GM12864 (cell line): ENCODE measurements at regions not wholly inside any gene's neighbourhood (a gene's known extent, or its start where the extent isn't known, plus 50 kb on each side); places are given as distances from the start of the nearest gene placed in this dataset.

Source experiments
- DNase-seq: peaks from one replicate; pipeline ENCODE4 v3.0.0-alpha.2; 2011; ENCODE audit warnings: low read depth
- H3K4me3 ChIP-seq: 2 replicates; pipeline ENCODE4 v1.5.1; 2011; ENCODE audit warnings: mild to moderate bottlenecking, low read depth, low read length, control low read depth
- TF ChIP-seq, protein P1 (sequence below): IDR thresholded peaks from 2 replicates; pipeline ENCODE4 v1.5.1; 2011; ENCODE audit warnings: low read depth, mild to moderate bottlenecking, moderate library complexity, low read length, control low read depth, inconsistent platforms; ENCODE audit errors: missing control alignments

DNA sequence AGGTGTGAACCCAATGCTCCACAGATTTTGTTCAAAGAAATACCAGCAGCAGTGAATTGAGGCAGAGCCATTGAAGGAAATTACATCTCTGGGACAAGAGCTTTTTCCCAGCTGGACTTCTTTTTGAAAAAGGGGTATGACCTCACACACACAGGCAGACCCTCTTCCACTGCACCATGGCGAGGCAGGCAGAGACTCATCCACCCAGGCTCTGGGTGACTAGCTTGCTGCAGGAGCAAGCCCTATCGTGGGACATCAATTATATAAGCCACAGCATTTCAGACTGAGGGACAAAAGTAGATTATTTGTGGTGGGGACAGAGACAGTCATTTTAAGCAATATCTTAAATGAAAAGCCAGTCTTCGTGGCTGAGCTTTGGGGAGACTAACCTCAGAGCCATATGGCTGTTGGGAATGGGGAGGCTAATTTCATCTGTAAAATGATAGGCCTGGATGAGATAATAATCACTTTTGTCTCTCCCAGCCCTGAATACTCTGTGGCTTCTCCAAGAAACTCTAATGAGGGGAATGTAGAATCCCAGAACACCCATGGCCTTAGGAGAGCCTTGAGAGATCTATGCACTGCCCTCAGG, 113.1 kb upstream of the TNC start:
- TF ChIP-seq, protein P1, sequence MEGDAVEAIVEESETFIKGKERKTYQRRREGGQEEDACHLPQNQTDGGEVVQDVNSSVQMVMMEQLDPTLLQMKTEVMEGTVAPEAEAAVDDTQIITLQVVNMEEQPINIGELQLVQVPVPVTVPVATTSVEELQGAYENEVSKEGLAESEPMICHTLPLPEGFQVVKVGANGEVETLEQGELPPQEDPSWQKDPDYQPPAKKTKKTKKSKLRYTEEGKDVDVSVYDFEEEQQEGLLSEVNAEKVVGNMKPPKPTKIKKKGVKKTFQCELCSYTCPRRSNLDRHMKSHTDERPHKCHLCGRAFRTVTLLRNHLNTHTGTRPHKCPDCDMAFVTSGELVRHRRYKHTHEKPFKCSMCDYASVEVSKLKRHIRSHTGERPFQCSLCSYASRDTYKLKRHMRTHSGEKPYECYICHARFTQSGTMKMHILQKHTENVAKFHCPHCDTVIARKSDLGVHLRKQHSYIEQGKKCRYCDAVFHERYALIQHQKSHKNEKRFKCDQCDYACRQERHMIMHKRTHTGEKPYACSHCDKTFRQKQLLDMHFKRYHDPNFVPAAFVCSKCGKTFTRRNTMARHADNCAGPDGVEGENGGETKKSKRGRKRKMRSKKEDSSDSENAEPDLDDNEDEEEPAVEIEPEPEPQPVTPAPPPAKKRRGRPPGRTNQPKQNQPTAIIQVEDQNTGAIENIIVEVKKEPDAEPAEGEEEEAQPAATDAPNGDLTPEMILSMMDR: no peak
- DNase-seq: no peak
- H3K4me3 ChIP-seq: no peak overlapping the region

DNA sequence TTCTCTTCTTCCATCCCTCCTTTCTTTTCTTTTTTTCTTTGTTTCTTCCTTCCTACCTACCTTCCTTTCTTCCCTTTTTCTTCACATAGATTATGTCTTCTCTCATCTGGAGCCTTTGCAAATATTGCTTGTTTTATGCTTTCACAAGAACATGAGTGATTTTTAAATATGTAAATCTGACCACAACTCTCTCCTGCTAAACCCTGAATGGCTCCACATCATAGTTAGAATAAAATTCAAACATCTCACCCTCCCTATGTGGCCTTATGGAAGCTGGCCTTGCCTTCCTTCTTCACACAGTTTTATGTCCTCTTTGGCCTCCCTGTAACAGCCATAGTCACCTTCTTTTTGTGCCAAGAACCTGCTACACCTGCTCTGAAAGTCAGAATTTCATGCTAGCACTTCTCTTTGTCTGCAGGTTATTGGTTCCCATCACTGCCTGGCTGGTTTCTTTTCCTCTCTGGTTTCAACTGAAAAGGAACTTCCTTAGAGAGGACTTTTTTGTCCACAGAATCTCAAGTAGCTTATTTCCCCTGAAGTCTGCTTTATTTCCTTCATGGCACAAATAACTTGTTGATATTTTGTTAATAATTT, 114.3 kb upstream of the TNC start:
- TF ChIP-seq, protein P1: no peak
- H3K4me3 ChIP-seq: no peak overlapping the region
- no peak for DNase-seq

DNA sequence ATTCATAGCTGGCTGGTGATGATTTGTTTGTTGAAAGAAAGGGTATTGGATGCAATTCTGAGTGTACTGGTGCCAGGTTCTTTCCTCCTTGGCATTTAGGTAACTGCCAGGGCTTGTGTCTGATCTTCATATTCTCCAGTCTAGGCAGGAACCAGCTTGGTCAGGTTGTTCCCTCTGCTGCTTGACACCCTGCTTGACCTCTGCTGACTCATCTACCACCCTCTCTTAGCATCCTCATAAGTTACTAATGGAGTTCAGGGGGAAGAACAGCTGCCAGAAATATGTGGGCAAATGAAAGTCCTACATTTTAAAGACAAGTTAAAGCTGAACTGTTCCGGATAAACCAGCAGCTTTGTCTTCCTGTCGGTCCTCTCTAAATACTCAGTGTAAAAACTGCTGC, 116.1 kb upstream of the TNC start:
- TF ChIP-seq, protein P1: no peak
- DNase-seq: no peak
- H3K4me3 ChIP-seq: no peak overlapping the region

DNA sequence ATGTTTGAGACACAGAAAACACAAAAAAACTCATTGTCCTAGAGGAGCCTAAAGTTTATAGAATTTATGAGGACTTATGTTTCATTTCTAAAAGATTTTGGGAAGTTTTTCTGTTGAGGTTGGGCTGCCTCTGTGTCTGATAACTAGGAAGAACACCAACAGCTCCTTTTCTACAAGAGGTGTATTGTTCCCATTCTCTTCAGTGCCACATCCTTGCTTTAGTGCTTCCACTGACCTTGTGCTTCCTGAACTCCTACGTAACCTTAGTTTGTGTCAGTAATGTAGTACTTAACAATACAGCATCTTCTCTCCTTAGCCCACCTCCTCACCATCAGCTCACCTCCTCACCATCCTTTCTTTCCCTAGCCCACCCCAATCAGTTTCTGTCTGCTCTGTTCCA, 117.3 kb upstream of the TNC start:
- no peak for DNase-seq
- TF ChIP-seq, protein P1: no peak
- no peak overlapping the region for H3K4me3 ChIP-seq

DNA sequence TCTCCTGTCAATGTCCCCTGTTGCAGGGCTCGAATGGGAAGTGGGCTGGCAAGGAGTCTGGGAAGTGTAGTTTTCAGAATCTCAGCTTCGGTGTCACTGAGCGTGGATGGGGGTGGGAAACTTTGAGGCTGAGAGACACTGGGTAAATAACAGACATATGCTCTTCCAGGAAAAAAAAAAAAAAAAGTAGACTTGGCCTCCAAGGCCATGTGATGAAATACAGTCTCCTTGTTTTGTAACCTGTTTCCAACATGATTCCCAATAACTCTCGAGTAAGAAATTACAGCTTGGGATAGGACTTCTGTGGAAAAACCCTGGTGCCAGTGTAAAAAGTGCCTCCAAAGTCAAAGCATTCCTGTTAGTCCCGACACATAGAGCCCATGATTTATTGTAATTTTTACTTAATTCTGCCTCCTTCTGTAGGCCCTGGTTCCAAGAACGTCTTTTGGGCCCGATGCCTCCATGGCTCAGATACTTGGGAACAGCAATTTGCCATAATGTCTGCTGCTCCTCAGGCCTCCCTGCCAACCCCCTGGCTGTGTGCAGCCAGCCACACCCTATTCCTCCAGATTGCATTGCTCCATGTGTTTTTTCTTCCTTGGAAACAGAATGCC, 119.5 kb upstream of the TNC start:
- no peak overlapping the region for H3K4me3 ChIP-seq
- TF ChIP-seq, protein P1: no peak
- no peak for DNase-seq

DNA sequence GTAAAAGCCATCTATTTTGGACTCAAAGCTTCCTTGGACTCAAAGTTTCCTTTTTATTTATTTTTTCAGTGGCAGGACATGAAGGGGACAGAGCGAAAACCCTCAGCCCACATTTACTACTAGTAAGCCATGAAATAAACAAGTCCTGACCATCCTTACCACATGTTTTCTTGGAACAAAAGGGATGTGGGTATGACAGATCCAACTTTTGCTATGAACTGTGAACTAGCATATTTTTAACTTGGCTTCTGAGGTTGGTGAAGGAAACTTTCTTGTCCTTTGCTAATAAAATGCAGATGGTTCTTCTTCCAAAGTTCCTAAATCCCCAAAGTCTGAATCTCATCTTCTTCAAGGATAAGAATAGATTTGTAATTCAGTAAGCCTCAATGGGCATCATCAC, 122.7 kb upstream of the TNC start:
- H3K4me3 ChIP-seq: no peak overlapping the region
- DNase-seq: no peak
- TF ChIP-seq, protein P1: no peak

DNA sequence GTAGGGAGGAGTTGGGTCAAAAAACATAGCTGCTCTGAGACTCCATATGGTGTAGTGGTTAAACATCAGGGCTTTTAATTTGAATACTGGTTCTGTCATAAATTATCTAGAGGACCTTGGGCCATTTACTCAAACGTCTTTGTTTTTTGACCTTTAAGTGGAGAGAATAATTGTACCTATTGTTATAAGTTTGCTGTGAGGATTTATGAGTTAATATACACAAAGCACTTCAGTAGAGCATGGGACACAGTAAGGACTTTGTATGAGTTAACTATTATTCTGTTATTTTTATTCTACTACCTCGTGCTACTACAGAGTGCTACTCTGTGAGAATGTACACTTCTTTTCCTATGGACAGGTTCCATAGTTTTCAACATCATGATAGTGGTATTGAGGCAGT, 123.7 kb upstream of the TNC start:
- TF ChIP-seq, protein P1: no peak
- no peak overlapping the region for H3K4me3 ChIP-seq
- DNase-seq: no peak
